ENCODE measurements at regions not wholly inside any gene's neighbourhood (a gene's known extent, or its start where the extent isn't known, plus 50 kb on each side); places are given as distances from the start of the nearest gene placed in this dataset.

DNA sequence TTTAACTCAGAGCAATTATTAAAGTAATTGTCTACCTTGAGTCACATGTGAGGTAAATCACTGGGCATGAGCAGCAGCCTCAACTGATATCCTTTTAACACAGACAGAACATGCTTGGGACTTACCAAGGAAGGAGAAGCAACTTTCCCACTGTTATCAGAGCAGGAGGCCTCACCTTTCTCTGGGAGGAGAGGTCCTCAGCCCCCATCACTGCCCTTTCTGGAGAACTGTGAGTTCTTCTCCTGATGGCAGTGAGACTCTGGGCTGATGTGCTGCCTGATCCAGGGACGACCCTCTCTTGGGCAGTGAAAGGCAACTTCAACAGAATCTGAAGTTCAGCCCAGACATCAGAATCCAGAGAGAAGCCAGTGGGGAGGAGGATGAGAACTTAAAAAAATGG lies 343.4 kb upstream of the IRX1 start:
- intact Hi-C loops (cut with micrococcal nuclease; ENCODE audit: unreplicated experiment), result no loop called here
- no peak for TF ChIP-seq EZH2 (IDR thresholded peaks at IDR 0.05; ENCODE audit: low read depth)
- TF ChIP-seq, protein P1, sequence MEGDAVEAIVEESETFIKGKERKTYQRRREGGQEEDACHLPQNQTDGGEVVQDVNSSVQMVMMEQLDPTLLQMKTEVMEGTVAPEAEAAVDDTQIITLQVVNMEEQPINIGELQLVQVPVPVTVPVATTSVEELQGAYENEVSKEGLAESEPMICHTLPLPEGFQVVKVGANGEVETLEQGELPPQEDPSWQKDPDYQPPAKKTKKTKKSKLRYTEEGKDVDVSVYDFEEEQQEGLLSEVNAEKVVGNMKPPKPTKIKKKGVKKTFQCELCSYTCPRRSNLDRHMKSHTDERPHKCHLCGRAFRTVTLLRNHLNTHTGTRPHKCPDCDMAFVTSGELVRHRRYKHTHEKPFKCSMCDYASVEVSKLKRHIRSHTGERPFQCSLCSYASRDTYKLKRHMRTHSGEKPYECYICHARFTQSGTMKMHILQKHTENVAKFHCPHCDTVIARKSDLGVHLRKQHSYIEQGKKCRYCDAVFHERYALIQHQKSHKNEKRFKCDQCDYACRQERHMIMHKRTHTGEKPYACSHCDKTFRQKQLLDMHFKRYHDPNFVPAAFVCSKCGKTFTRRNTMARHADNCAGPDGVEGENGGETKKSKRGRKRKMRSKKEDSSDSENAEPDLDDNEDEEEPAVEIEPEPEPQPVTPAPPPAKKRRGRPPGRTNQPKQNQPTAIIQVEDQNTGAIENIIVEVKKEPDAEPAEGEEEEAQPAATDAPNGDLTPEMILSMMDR (conservative IDR thresholded peaks at IDR 0.05), result no peak
- no peaks in the 10 kb centered on the region for H3K27me3 ChIP-seq (ENCODE audit: insufficient read depth, low read depth)
- H3K9me3 ChIP-seq (ENCODE audit: insufficient read depth, low read depth), result no peaks in the 10 kb centered on the region
- H4K20me1 ChIP-seq (ENCODE audit: insufficient read depth), result no peaks in the 10 kb centered on the region
- H3K79me2 ChIP-seq (ENCODE audit: low read depth), result no peaks in the 10 kb centered on the region
- BruUV-seq (replicated peaks), result no TSS peak
- no peaks in the 10 kb centered on the region for H3K9me2 ChIP-seq (ENCODE audit: insufficient read depth)
- H3F3A ChIP-seq (ENCODE audit: insufficient read depth, low read depth), result no peaks in the 10 kb centered on the region
- no peak overlapping the region for H2AFZ ChIP-seq
- no peak overlapping the region for H3K4me2 ChIP-seq
- DNase-seq, result no peak
- H3K36me3 ChIP-seq (ENCODE audit: low read depth), result no peaks in the 10 kb centered on the region
- ChIA-PET CTCF (no interaction called here), POLR2A (ENCODE audit: unreplicated experiment) (no interaction called here)
- no peaks in the 10 kb centered on the region for H3K4me1 ChIP-seq (replicated peaks; ENCODE audit: insufficient read depth)
- no peak overlapping the region for H3K4me3 ChIP-seq
- no peak overlapping the region for H3K27ac ChIP-seq

DNA sequence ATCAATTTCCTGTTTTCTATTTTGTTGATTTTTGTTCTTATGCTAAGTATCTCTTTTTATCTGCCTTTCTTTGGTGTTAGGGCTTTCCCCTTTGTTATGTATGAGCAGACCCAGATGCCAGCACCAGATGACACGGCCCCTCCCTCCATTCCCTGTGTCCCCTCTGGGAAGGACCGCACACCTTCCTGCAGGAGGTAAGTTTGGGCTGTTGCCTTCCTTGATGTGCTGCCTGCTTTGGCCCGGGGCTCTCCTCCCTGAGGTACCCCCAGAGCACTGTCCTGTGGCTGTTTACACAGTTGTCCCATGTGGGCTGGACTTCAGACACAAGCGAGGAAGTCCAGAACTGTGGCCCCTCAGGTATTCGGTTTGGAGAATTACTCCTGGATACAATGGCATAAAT lies 343.8 kb upstream of the IRX1 start:
- DNase-seq, result no peak
- Histone ChIP-seq H3K79me2 (ENCODE audit: low read depth) (no peaks in the 10 kb centered on the region), H3K4me1 (replicated peaks; ENCODE audit: insufficient read depth) (no peaks in the 10 kb centered on the region), H4K20me1 (ENCODE audit: insufficient read depth) (no peaks in the 10 kb centered on the region), H3K36me3 (ENCODE audit: low read depth) (no peaks in the 10 kb centered on the region), H3K27me3 (ENCODE audit: insufficient read depth, low read depth) (no peaks in the 10 kb centered on the region), H3K4me3 (no peak overlapping the region), H3K9me3 (ENCODE audit: insufficient read depth, low read depth) (no peaks in the 10 kb centered on the region), H3K4me2 (no peak overlapping the region), H3K9me2 (ENCODE audit: insufficient read depth) (no peaks in the 10 kb centered on the region), H2AFZ (no peak overlapping the region), H3F3A (ENCODE audit: insufficient read depth, low read depth) (no peaks in the 10 kb centered on the region), H3K27ac (no peak overlapping the region)
- intact Hi-C loops (cut with micrococcal nuclease; ENCODE audit: unreplicated experiment), result no loop called here
- no TSS peak for BruUV-seq (replicated peaks)
- POLR2A ChIA-PET (ENCODE audit: unreplicated experiment), result no interaction called here
- CTCF ChIA-PET, result no interaction called here
- TF ChIP-seq, protein P1 (conservative IDR thresholded peaks at IDR 0.05), result no peak
- TF ChIP-seq EZH2 (IDR thresholded peaks at IDR 0.05; ENCODE audit: low read depth), result no peak

DNA sequence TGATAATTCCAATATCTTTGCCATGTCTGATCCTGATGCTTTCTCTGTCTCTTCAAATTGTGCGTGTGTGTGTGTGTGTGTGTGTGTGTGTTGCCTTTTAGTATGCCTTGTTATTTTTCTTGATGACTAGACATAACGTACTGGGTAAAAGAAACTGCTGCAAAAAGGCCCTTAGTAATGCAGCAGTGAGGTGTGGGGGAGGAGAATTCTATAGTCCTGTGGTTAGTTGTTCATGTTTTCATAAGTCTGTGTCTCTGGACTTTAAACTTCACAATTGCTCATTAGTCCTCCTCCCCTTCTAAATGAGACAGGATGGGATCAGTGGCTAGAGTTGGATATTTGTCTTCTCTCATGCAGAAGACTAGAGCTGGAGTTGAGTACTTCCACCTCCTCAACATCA lies 346.2 kb upstream of the IRX1 start:
- Histone ChIP-seq H3K27me3 (ENCODE audit: insufficient read depth, low read depth) (peaks cover 7% of the 10 kb centered on the region; the same call in 1 of the 2 replicates), H2AFZ (no peak overlapping the region), H3F3A (ENCODE audit: insufficient read depth, low read depth) (no peaks in the 10 kb centered on the region), H3K27ac (no peak overlapping the region), H3K4me1 (replicated peaks; ENCODE audit: insufficient read depth) (no peaks in the 10 kb centered on the region), H3K4me2 (no peak overlapping the region), H3K4me3 (no peak overlapping the region), H3K9me2 (ENCODE audit: insufficient read depth) (no peaks in the 10 kb centered on the region), H3K79me2 (ENCODE audit: low read depth) (no peaks in the 10 kb centered on the region), H3K9me3 (ENCODE audit: insufficient read depth, low read depth) (no peaks in the 10 kb centered on the region), H3K36me3 (ENCODE audit: low read depth) (no peaks in the 10 kb centered on the region), H4K20me1 (ENCODE audit: insufficient read depth) (no peaks in the 10 kb centered on the region)
- CTCF ChIA-PET, result no interaction called here
- BruUV-seq (replicated peaks), result no TSS peak
- TF ChIP-seq EZH2 (IDR thresholded peaks at IDR 0.05; ENCODE audit: low read depth), result no peak
- TF ChIP-seq, protein P1 (conservative IDR thresholded peaks at IDR 0.05), result no peak
- intact Hi-C loops (cut with micrococcal nuclease; ENCODE audit: unreplicated experiment), result no loop called here
- POLR2A ChIA-PET (ENCODE audit: unreplicated experiment), result no interaction called here
- no peak for DNase-seq
